ENCODE measurements at regions not wholly inside any gene's neighbourhood (a gene's known extent, or its start where the extent isn't known, plus 50 kb on each side); places are given as distances from the start of the nearest gene placed in this dataset.

- no peak for DNase-seq
- ChIA-PET CTCF (interaction anchor here (1.1 kb wide), 1 partner anchor 25 kb away, joined by 3 read pairs; no protein-coding TSS in a partner anchor), POLR2A (no interaction called here)
- TF ChIP-seq CTCF (IDR thresholded peaks at IDR 0.05), result no peak
- ATAC-seq (ENCODE audit: low read depth), result no peak
- Mint-ChIP-seq H3K4me3 (no peak overlapping the region), H3K4me1 (peaks cover 3% of the 10 kb centered on the region), H3K9me3 (no peaks in the 10 kb centered on the region), H3K27me3 (no peaks in the 10 kb centered on the region), H3K27ac (no peak overlapping the region), H3K36me3 (ENCODE audit: low read depth) (peaks cover 31% of the 10 kb centered on the region)
- intact Hi-C loops (cut with micrococcal nuclease), result no loop called here
Measured at GRCh38 chr6:144606083-144606482, 320.9 kb downstream of the UTRN start.

DNA sequence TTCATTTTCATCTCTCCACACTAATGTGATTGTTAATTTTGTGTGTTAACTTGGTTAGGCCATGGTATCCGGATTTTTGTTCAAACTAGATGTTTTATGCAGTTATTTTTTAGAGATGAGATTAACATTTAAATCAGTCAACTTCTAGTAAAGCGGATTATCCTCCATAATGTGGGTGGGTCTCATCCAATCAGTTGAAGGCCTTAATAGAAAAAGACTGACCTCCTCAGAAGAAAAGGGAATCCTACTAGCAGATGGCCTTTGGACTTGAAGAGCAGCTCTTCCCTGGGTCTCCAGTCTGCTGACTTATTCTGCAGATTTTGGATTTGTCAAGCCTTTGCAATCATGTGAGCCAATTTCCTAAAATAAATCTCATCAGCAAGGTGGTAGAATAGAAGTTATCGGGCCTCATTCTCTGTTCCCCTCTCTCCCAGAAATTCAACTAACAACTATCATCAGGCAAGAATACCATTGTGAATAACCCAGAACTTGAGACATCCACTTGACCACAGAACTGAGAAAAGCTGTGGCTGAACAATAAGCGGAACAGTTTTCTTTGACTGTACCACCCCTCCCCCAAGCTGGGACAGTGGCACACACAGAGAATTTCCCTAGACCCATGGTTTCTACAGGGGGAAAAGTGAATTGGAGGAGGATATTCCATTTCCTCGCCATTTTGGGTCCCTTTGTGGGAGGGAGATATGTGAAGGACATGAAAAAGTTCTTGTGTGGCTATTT lies 323.0 kb downstream of the UTRN start:
- intact Hi-C loops (cut with micrococcal nuclease), result no loop called here
- POLR2A ChIA-PET, result no interaction called here
- Mint-ChIP-seq H3K27me3 (no peaks in the 10 kb centered on the region), H3K9me3 (no peaks in the 10 kb centered on the region), H3K4me1 (peaks cover 3% of the 10 kb centered on the region), H3K27ac (no peak overlapping the region), H3K4me3 (no peak overlapping the region), H3K36me3 (ENCODE audit: low read depth) (peaks cover 30% of the 10 kb centered on the region)
- ATAC-seq (ENCODE audit: low read depth) (no peak), DNase-seq (no peak)
- no peak for TF ChIP-seq CTCF (IDR thresholded peaks at IDR 0.05)
- CTCF ChIA-PET, result no interaction called here

DNA sequence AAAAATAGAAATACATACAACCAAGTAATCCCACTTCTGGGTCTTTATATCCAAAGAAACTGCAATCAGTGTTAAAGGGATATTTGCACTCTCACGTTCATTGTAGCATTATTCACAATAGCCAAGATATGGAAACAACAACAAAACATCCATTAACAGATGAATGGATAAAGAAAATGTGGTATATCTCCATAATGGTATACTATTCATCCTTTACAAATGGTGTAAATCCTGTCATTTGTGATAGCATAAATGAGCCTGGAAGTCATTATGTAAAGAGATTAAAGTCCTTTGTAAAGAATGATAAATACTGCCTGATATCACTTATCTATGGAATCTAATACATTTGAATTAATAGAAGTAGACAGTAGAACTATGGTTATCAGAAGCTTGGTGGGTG lies 327.7 kb downstream of the UTRN start:
- intact Hi-C loops (cut with micrococcal nuclease), result no loop called here
- ATAC-seq (ENCODE audit: low read depth), result no peak
- H3K4me1 Mint-ChIP-seq, result peaks cover 12% of the 10 kb centered on the region
- DNase-seq, result no peak
- no peaks in the 10 kb centered on the region for H3K9me3 Mint-ChIP-seq
- no peaks in the 10 kb centered on the region for H3K27me3 Mint-ChIP-seq
- no peak overlapping the region for H3K4me3 Mint-ChIP-seq
- ChIA-PET POLR2A (no interaction called here), CTCF (no interaction called here)
- peaks cover 19% of the 10 kb centered on the region for H3K36me3 Mint-ChIP-seq (ENCODE audit: low read depth)
- H3K27ac Mint-ChIP-seq, result no peak overlapping the region
- no peak for TF ChIP-seq CTCF (IDR thresholded peaks at IDR 0.05)

GRCh38 chr6:144613859-144614258 lies 328.7 kb downstream of the UTRN start:
- Mint-ChIP-seq H3K4me1 (peaks cover 9% of the 10 kb centered on the region), H3K4me3 (no peak overlapping the region), H3K9me3 (no peaks in the 10 kb centered on the region), H3K27me3 (no peaks in the 10 kb centered on the region), H3K36me3 (ENCODE audit: low read depth) (peaks cover 14% of the 10 kb centered on the region), H3K27ac (no peak overlapping the region)
- TF ChIP-seq CTCF (IDR thresholded peaks at IDR 0.05), result no peak
- ChIA-PET CTCF (no interaction called here), POLR2A (no interaction called here)
- intact Hi-C loops (cut with micrococcal nuclease), result no loop called here
- ATAC-seq (ENCODE audit: low read depth) (no peak), DNase-seq (no peak)

DNA sequence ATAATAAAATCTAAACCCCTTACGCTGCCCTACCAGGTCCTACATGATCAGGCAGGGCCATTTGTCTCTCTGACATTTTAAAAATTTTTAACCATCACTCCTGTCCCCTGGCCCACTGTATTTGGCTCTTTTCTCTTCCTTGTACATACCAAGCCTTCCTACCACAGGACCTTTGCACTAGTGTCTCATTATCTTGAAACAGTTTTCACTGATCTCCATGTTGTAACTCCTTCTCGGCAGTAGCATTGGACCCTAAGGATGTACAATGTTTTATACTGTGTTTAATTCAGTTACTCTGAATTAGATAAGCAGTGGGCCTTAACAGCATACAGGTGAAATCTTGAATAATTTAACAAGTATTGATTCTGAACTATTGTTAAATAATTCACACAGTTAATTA lies 330.7 kb downstream of the UTRN start:
- ChIA-PET POLR2A (no interaction called here), CTCF (no interaction called here)
- Mint-ChIP-seq H3K27ac (no peak overlapping the region), H3K9me3 (no peaks in the 10 kb centered on the region), H3K27me3 (no peaks in the 10 kb centered on the region), H3K36me3 (ENCODE audit: low read depth) (peaks cover 14% of the 10 kb centered on the region), H3K4me3 (no peak overlapping the region), H3K4me1 (peaks cover 9% of the 10 kb centered on the region)
- TF ChIP-seq CTCF (IDR thresholded peaks at IDR 0.05), result no peak
- no peak for ATAC-seq (ENCODE audit: low read depth)
- DNase-seq, result no peak
- intact Hi-C loops (cut with micrococcal nuclease), result no loop called here
